ENCODE measurements at regions not wholly inside any gene's neighbourhood (a gene's known extent, or its start where the extent isn't known, plus 50 kb on each side); places are given as distances from the start of the nearest gene placed in this dataset.

DNA sequence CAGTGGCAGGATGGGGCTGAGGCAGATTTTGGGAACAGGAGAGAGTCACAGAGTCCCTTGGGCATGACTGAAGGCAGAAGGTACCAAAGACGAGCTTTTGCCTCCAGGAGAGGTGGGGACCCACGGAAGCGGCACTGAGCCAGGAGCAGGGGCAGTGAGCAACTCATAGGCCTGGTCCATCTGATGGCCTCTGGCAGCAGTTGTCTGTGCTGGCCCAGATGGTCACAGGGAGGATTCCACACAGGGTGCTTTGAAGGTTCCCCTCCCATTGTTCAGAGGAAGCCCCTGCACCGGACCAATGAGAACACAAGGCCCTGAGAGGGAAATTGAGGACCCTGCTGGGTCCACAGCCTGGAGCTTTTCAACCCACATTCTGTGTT lies 360.3 kb upstream of the TNRC6C start:
- no peak overlapping the region for H3K4me3 ChIP-seq (ENCODE audit: low read depth, low read length)
- peaks cover 17% of the 10 kb centered on the region for H3K27me3 ChIP-seq (ENCODE audit: control insufficient read depth, insufficient read depth, low read length)
- TF ChIP-seq, protein P1, sequence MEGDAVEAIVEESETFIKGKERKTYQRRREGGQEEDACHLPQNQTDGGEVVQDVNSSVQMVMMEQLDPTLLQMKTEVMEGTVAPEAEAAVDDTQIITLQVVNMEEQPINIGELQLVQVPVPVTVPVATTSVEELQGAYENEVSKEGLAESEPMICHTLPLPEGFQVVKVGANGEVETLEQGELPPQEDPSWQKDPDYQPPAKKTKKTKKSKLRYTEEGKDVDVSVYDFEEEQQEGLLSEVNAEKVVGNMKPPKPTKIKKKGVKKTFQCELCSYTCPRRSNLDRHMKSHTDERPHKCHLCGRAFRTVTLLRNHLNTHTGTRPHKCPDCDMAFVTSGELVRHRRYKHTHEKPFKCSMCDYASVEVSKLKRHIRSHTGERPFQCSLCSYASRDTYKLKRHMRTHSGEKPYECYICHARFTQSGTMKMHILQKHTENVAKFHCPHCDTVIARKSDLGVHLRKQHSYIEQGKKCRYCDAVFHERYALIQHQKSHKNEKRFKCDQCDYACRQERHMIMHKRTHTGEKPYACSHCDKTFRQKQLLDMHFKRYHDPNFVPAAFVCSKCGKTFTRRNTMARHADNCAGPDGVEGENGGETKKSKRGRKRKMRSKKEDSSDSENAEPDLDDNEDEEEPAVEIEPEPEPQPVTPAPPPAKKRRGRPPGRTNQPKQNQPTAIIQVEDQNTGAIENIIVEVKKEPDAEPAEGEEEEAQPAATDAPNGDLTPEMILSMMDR (IDR thresholded peaks at IDR 0.05; ENCODE audit: insufficient read depth, low read length, poor library complexity, severe bottlenecking), result no peak
- no peak for DNase-seq (ENCODE audit: low read depth)
- no peaks in the 10 kb centered on the region for H3K36me3 ChIP-seq (ENCODE audit: control insufficient read depth, insufficient read depth, low read length)

DNA sequence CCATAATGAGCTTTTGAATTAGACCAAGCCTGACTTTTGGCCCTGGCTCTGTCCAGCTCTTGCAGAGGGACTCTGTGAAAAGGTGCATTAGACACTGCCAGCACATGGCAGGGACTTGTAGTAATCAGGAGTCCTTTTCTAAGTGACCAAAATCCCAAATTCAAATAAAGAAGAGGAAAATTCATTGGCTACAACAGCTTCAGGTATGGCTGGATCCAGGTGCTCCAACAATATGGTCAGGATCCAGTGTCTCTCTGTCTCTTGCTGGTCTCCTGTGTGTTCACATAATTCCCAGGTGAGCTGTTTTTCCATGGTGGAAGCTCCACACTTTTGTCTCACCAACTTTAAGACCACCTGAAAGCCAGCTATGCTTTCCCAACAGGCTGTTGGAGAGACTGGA lies 358.8 kb upstream of the TNRC6C start:
- TF ChIP-seq, protein P1 (IDR thresholded peaks at IDR 0.05; ENCODE audit: insufficient read depth, low read length, poor library complexity, severe bottlenecking), result no peak
- no peak for DNase-seq (ENCODE audit: low read depth)
- no peak overlapping the region for H3K4me3 ChIP-seq (ENCODE audit: low read depth, low read length)
- H3K27me3 ChIP-seq (ENCODE audit: control insufficient read depth, insufficient read depth, low read length), result peaks cover 14% of the 10 kb centered on the region
- no peaks in the 10 kb centered on the region for H3K36me3 ChIP-seq (ENCODE audit: control insufficient read depth, insufficient read depth, low read length)

DNA sequence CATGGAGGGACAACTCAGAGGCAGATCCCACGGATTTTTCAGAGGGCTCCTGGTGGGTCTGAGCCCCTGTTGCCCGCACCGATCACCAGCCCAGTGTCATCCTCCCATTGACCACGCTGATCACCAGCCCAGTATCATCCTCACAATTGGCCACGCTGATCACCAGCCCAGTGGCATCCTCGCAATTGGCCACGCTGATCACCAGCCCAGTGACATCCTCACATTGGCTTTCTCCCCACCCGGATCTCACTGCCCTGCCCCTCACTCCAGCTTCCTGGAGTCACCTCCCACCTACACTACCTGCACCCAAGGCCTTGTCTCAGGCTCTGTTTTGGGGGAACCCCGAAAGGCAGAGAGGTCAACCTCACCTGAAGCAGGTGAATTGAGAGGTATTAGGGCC lies 358.2 kb upstream of the TNRC6C start:
- DNase-seq (ENCODE audit: low read depth), result no peak
- Histone ChIP-seq H3K36me3 (ENCODE audit: control insufficient read depth, insufficient read depth, low read length) (no peaks in the 10 kb centered on the region), H3K27me3 (ENCODE audit: control insufficient read depth, insufficient read depth, low read length) (peaks cover 11% of the 10 kb centered on the region), H3K4me3 (ENCODE audit: low read depth, low read length) (no peak overlapping the region)
- TF ChIP-seq, protein P1 (IDR thresholded peaks at IDR 0.05; ENCODE audit: insufficient read depth, low read length, poor library complexity, severe bottlenecking), result no peak

DNA sequence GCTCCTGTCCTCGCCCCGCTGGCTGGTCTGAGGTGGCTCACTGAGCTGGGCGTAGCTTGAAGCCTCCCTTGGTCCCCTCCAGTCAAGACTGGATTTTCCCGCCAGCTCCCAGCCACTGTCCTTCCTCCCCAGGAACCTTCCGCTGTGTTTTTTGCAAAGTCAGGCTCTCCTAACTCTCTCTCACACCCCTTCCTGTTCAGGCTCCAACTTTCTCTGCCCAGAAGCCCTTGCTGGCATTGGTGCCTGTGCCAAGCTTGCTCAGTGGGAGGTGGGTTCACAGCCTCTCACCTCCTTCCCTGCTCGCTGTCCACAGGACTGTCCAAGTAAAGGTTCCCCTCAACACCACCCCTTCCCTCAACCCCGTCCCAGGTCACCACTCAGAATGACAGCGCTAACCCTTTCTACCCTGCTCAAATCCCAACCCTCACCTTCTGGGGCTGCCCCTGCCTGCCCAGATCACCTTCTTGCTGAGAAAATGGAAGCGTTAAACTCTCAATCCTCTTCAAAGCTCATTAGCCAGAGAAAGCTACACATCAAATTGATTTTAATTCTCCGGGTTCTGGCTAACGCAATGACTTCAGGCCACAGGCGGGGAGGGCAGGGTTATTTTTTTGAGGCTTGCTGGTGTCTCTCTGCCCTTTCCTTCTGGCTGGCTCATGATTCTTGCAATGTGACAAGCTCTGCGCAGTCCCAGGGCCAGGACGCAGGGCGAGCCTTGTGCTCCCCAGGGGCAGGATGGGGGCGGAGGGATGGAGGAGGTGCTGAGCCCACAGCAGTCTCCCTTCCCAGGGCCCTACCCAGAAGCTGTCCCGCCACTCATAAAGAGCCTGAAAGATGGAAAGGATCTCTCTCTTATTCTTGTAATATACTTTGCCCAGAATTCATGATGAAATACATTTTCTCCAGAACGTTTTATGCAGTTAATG lies 357.2 kb upstream of the TNRC6C start:
- Histone ChIP-seq H3K27me3 (ENCODE audit: control insufficient read depth, insufficient read depth, low read length) (peaks cover 4% of the 10 kb centered on the region), H3K4me3 (ENCODE audit: low read depth, low read length) (no peak overlapping the region), H3K36me3 (ENCODE audit: control insufficient read depth, insufficient read depth, low read length) (no peaks in the 10 kb centered on the region)
- TF ChIP-seq, protein P1 (IDR thresholded peaks at IDR 0.05; ENCODE audit: insufficient read depth, low read length, poor library complexity, severe bottlenecking), result no peak
- no peak for DNase-seq (ENCODE audit: low read depth)

DNA sequence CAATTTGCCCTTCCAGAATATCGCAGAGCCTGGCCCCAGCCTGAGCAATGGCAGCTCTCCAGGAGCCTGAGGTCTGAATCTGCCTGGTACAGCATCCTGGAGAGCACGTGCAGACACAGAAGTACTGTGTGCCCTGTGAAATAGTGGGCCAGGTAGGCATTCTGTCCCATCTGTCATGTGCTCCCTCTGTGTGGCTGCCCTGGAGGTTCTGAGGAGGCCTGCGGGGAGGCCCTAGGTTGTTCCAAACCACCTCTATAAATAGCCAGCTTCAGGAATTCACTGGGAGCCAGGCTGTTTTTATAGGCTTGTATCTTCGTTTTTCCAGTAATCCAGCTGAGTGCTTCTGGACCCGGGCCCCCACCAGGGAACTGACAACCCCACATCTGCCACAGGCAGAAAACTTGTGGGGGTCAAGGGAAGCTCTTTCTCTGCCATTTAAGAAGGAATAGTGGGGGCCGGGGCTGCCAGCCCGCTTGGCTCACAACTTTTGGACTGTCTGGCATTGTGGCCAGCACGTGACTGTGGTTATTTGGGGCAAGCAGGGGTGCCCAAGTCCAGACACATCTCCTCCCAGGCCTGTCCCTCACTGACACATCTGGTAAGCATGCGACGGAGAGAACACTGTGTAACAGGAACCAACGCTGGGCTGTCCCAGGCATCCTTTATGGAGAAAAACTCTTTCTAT lies 356.3 kb upstream of the TNRC6C start:
- Histone ChIP-seq H3K36me3 (ENCODE audit: control insufficient read depth, insufficient read depth, low read length) (no peaks in the 10 kb centered on the region), H3K27me3 (ENCODE audit: control insufficient read depth, insufficient read depth, low read length) (no peaks in the 10 kb centered on the region), H3K4me3 (ENCODE audit: low read depth, low read length) (no peak overlapping the region)
- no peak for DNase-seq (ENCODE audit: low read depth)
- TF ChIP-seq, protein P1 (IDR thresholded peaks at IDR 0.05; ENCODE audit: insufficient read depth, low read length, poor library complexity, severe bottlenecking), result no peak
